ENCODE measurements at regions not wholly inside any gene's neighbourhood (a gene's known extent, or its start where the extent isn't known, plus 50 kb on each side); places are given as distances from the start of the nearest gene placed in this dataset.

GRCh38 chr15:100729461-100729860 lies 127.1 kb downstream of the ASB7 start (continued):
- no peak for TF ChIP-seq MAFK (IDR thresholded peaks at IDR 0.05; ENCODE audit: low read length)

- Histone ChIP-seq H3K4me3 (no peak overlapping the region), H3K79me2 (ENCODE audit: control insufficient read depth, insufficient read depth, low read length) (no peaks in the 10 kb centered on the region), H3K36me3 (ENCODE audit: control insufficient read depth, insufficient read depth, low read length) (no peaks in the 10 kb centered on the region), H3K4me1 (replicated peaks in 1 of 2; ENCODE audit: control insufficient read depth in 2 of 2, insufficient read depth in 2 of 2, low read length in 2 of 2) (no peaks in the 10 kb centered on the region), H3K9me1 (ENCODE audit: control insufficient read depth, insufficient read depth, low read length) (no peaks in the 10 kb centered on the region), H2AFZ (ENCODE audit: low read depth, low read length) (no peak overlapping the region), H3K9ac (ENCODE audit: insufficient read depth in 1 of 2, low read depth in 2 of 2, low read length in 2 of 2) (no peak overlapping the region), H3K27ac (ENCODE audit: extremely low read depth, low read depth, low read length) (no peak overlapping the region), H3K27me3 (ENCODE audit: control insufficient read depth in 2 of 2, insufficient read depth in 2 of 2, low read length in 2 of 2) (peaks cover 6 to 62% of the 10 kb centered on the region in 2 experiments; a peak in 3 of 5 replicates), H3K9me3 (replicated peaks; ENCODE audit: control insufficient read depth, insufficient read depth, low read depth, low read length) (no peaks in the 10 kb centered on the region), H4K20me1 (replicated peaks; ENCODE audit: control insufficient read depth, insufficient read depth, low read length) (0 out of 2 replicates have a peak, but pooled peaks cover 3% of the 10 kb centered on the region), H3K4me2 (ENCODE audit: insufficient read depth, low read length) (no peak overlapping the region)
- 4% methylated on average over 4 of the region's 7 CpGs for WGBS (ENCODE audit: insufficient coverage, low coverage, missing lambda C conversion rate)
- in situ Hi-C loops (cut with MboI) (no loop called here), intact Hi-C loops (cut with micrococcal nuclease) (no loop called here)
- ChIA-PET CTCF (ENCODE audit: low intra/inter-chr PET ratio) (no interaction called here), POLR2A (no interaction called here)
- ATAC-seq = no peak
- peak in 1 of 4 experiments; percentile 2 for DNase-seq (ENCODE audit: extremely low read depth in 1 of 4, low spot score in 3 of 4)
- no TSS peak for BruUV-seq (replicated peaks)
- no peak for FAIRE-seq
- TF ChIP-seq TCFL5 (CRISPR knock-in tag; conservative IDR thresholded peaks at IDR 0.05) = no peak
- TF ChIP-seq NCOR1 (IDR thresholded peaks at IDR 0.05) = no peak
- no peak for TF ChIP-seq KDM1A (IDR thresholded peaks at IDR 0.05)
Measured at GRCh38 chr15:100730129-100730528, 127.7 kb downstream of the ASB7 start.

GRCh38 chr15:100730655-100731266 lies 128.4 kb downstream of the ASB7 start:
- no peaks in the 10 kb centered on the region for H3K79me2 ChIP-seq (ENCODE audit: control insufficient read depth, insufficient read depth, low read length)
- H3K4me2 ChIP-seq (ENCODE audit: insufficient read depth, low read length) = no peak overlapping the region
- H3K9me3 ChIP-seq (replicated peaks; ENCODE audit: control insufficient read depth, insufficient read depth, low read depth, low read length) = no peaks in the 10 kb centered on the region
- ChIA-PET CTCF (ENCODE audit: low intra/inter-chr PET ratio) (no interaction called here), POLR2A (no interaction called here)
- no peaks in the 10 kb centered on the region for H3K4me1 ChIP-seq (replicated peaks in 1 of 2; ENCODE audit: control insufficient read depth in 2 of 2, insufficient read depth in 2 of 2, low read length in 2 of 2)
- 0% methylated on average over 7 of the region's 7 CpGs for WGBS (ENCODE audit: insufficient coverage, low coverage, missing lambda C conversion rate)
- 0 out of 2 replicates have a peak, but pooled peaks cover 3% of the 10 kb centered on the region for H4K20me1 ChIP-seq (replicated peaks; ENCODE audit: control insufficient read depth, insufficient read depth, low read length)
- DNase-seq (ENCODE audit: extremely low read depth in 1 of 4, low spot score in 3 of 4) (peak in 2 of 4 experiments; percentile 2 to 3), ATAC-seq (no peak), FAIRE-seq (no peak)
- H3K9me1 ChIP-seq (ENCODE audit: control insufficient read depth, insufficient read depth, low read length) = no peaks in the 10 kb centered on the region
- peaks cover 5 to 62% of the 10 kb centered on the region in 2 experiments; a peak in 3 of 5 replicates for H3K27me3 ChIP-seq (ENCODE audit: control insufficient read depth in 2 of 2, insufficient read depth in 2 of 2, low read length in 2 of 2)
- BruUV-seq (replicated peaks) = no TSS peak
- in situ Hi-C loops (cut with MboI) (no loop called here), intact Hi-C loops (cut with micrococcal nuclease) (no loop called here)
- H3K27ac ChIP-seq (ENCODE audit: extremely low read depth, low read depth, low read length) = no peak overlapping the region
- TF ChIP-seq MCM7 (IDR thresholded peaks at IDR 0.05) (no peak), NFATC3 (IDR thresholded peaks at IDR 0.05) (no peak), FOXJ2 (tag; IDR thresholded peaks at IDR 0.05) (no peak), ZNF282 (CRISPR knock-in tag; IDR thresholded peaks at IDR 0.05) (no peak), CHD1 (IDR thresholded peaks at IDR 0.05; ENCODE audit: low read length) (no peak), NEUROD1 (IDR thresholded peaks at IDR 0.05; ENCODE audit: borderline replicate concordance, low read depth, low read length, partially characterized antibody) (no peak)
- no peak overlapping the region for H2AFZ ChIP-seq (ENCODE audit: low read depth, low read length)
- H3K4me3 ChIP-seq = no peak overlapping the region
- no peaks in the 10 kb centered on the region for H3K36me3 ChIP-seq (ENCODE audit: control insufficient read depth, insufficient read depth, low read length)
- no peak overlapping the region for H3K9ac ChIP-seq (ENCODE audit: insufficient read depth in 1 of 2, low read depth in 2 of 2, low read length in 2 of 2)

Measured in K562 (cell line).